Heart left ventricle (tissue), 16 donors: ENCODE measurements at regions not wholly inside any gene's neighbourhood (a gene's known extent, or its start where the extent isn't known, plus 50 kb on each side); places are given as distances from the start of the nearest gene placed in this dataset.
A peak's percentile ranks its signal among the peaks of the same experiment; 100 is the strongest.

Experiments used
- ATAC-seq, 4 donors: fragments of 200-7000 bp; cut with Tn5 transposase; one replicate each; pipeline ENCODE4 v1.9.1; 2020 to 2022; ENCODE audit warnings: moderate library complexity in 4 of 4, mild to moderate bottlenecking in 3 of 4, moderate number of reproducible peaks in 1 of 4
- DNase-seq, 5 donors: peaks; one replicate each; pipeline ENCODE4 v3.0.0-alpha.2; 2020
- H3K27ac ChIP-seq, 12 donors: fragments of 200-600 bp; sonication (generic) in 4 of 12; one replicate each; pipeline versions ENCODE4 v1.5.0 to v1.8.0; 2016 to 2022; ENCODE audit warnings: mild to moderate bottlenecking in 2 of 12
- H3K27me3 ChIP-seq, 9 donors: fragments of 200-600 bp; sonication (generic) in 2 of 9; one replicate each; pipeline versions ENCODE4 v1.5.1 to v1.8.0; 2016 to 2022; ENCODE audit warnings: mild to moderate bottlenecking in 3 of 9
- H3K36me3 ChIP-seq, 9 donors: fragments of 200-600 bp; sonication (generic) in 2 of 9; one replicate each; pipeline versions ENCODE4 v1.5.0 to v1.8.0; 2018 to 2022; ENCODE audit warnings: mild to moderate bottlenecking in 2 of 9
- H3K4me1 ChIP-seq, 12 donors: fragments of 200-600 bp; sonication (generic) in 4 of 12; one replicate each; pipeline versions ENCODE4 v1.5.0 to v1.8.0; 2016 to 2022; ENCODE audit warnings: mild to moderate bottlenecking in 3 of 12
- H3K4me3 ChIP-seq, 12 donors: fragments of 200-600 bp; sonication (generic) in 4 of 12; one replicate each; pipeline versions ENCODE4 v1.5.0 to v1.8.0; 2017 to 2022; ENCODE audit warnings: mild to moderate bottlenecking in 9 of 12, moderate library complexity in 4 of 12
- H3K9me3 ChIP-seq, 12 donors: fragments of 200-600 bp; sonication (generic) in 4 of 12; one replicate each; pipeline versions ENCODE4 v1.5.0 to v1.8.0; 2016 to 2022; ENCODE audit warnings: mild to moderate bottlenecking in 1 of 12
- CTCF ChIP-seq, 12 donors: fragments of 200-600 bp; sonication (generic) in 4 of 12; IDR thresholded peaks; one replicate each; pipeline versions ENCODE4 v1.5.0 to v1.8.0; 2018 to 2022; ENCODE audit warnings: antibody characterized with exemption in 12 of 12, mild to moderate bottlenecking in 5 of 12
- POLR2A ChIP-seq, 2 donors: fragments of 450-650 bp; IDR thresholded peaks; one replicate each; pipeline ENCODE4 v1.6.1; 2017; ENCODE audit warnings: antibody characterized with exemption in 2 of 2, mild to moderate bottlenecking in 2 of 2, moderate library complexity in 2 of 2
- WGBS, 4 donors: extraction: QIAGEN DNeasy Blood & Tissue Kit in 2 of 4; methylation state at CpG; one replicate each; pipeline versions ENCODE4 v1.1.5 to v1.1.7; 2013 to 2018; 5-methylcytosine and 5-hydroxymethylcytosine counted together
- intact Hi-C, 10 donors: fragments of 100-400 bp; cut with DNase I; formaldehyde crosslinking; loops; one replicate each; pipeline versions ENCODE4 v1.11.1 to v1.14.2; 2022
- donor health status: ischemic (EF 13 %, LVEDD 7.1; RV severe dilation, severe dysfunction).
- donor health status: healthy with polysubstance abuse.
- donor health status: DM: no; HTN: yes; CAD: no.
- donor health status: DM: no; HTN: no; CAD: no.
- donor health status: ischemic (EF 25% LVEDD 6.9; RV normal size, moderate dysfunction).
- donor health status: ischemic (EF 25% LVEDD 5.7; RV mildly dilated, moderate dysfunction).
- donor health status: healthy.
- donor health status: DM: yes; HTN: yes; CAD: no.
- donor health status: ischemic (EF 35%, LVEDD 5.7; RV mildly dilated, moderate dysfunction).
- donor health status: nonischemic (EF 11% LVEDD 7.7; RV severe dilation, severe dysfunction).
- donor health status: DM: yes; HTN: yes; CAD: no.
- donor health status: PGD.
- donor health status: ischemic (EF 29% LVEDD 5.4; RV normal size, mild dysfunction).
- donor health status: nonischemic (EF 23%, LVEDD 6.1; RV moderate dilation, normal function).

- no peak overlapping the region for H3K27ac ChIP-seq
- H3K36me3 ChIP-seq, result no peaks in the 10 kb centered on the region
- H3K4me3 ChIP-seq, result no peak overlapping the region
- intact Hi-C loops, result loop anchor here in 1 of 10 donors (10.0 kb wide), 1 partner anchor 49 kb away; no protein-coding TSS in a partner anchor
- ATAC-seq (peak in 1 of 4 donors; percentile 41), DNase-seq (no peak)
- H3K9me3 ChIP-seq, result peaks cover 0 to 18% (median 0%) of the 10 kb centered on the region in 12 donors
- no peak for TF ChIP-seq CTCF (IDR thresholded peaks at IDR 0.05)
- no peak for TF ChIP-seq POLR2A (IDR thresholded peaks at IDR 0.05)
- no peaks in the 10 kb centered on the region for H3K4me1 ChIP-seq
- H3K27me3 ChIP-seq, result peaks cover 0 to 26% (median 0%) of the 10 kb centered on the region in 9 donors
- WGBS, 4 donors, result 35 to 39% (median 37%) methylated on average over 4 to 11 of the region's 11 CpGs
Observed at GRCh38 chr18:25726298-25726697, 364.1 kb downstream of the SS18 start.

GRCh38 chr18:25725501-25725900, 364.9 kb downstream of the SS18 start:
- ATAC-seq (no peak), DNase-seq (no peak)
- Histone ChIP-seq H3K27ac (no peak overlapping the region), H3K27me3 (peaks cover 0 to 19% (median 0%) of the 10 kb centered on the region in 9 donors), H3K4me1 (no peaks in the 10 kb centered on the region), H3K4me3 (no peak overlapping the region), H3K36me3 (no peaks in the 10 kb centered on the region), H3K9me3 (peaks cover 0 to 18% (median 0%) of the 10 kb centered on the region in 12 donors)
- intact Hi-C loops, result loop anchor here in 1 of 10 donors (10.0 kb wide), 1 partner anchor 49 kb away; no protein-coding TSS in a partner anchor
- 79 to 86% (median 84%) methylated on average over 2 of the region's 2 CpGs for WGBS, 4 donors
- TF ChIP-seq POLR2A (IDR thresholded peaks at IDR 0.05) (no peak), CTCF (IDR thresholded peaks at IDR 0.05) (no peak)

GRCh38 chr18:25724997-25725396, 365.4 kb downstream of the SS18 start:
- WGBS, 4 donors, result 77 to 88% (median 80%) methylated on average over 4 of the region's 4 CpGs
- intact Hi-C loops, result loop anchor here in 1 of 10 donors (10.0 kb wide), 1 partner anchor 50 kb away; no protein-coding TSS in a partner anchor
- Histone ChIP-seq H3K27me3 (peaks cover 0 to 19% (median 0%) of the 10 kb centered on the region in 9 donors), H3K9me3 (peaks cover 0 to 17% (median 0%) of the 10 kb centered on the region in 12 donors), H3K36me3 (no peaks in the 10 kb centered on the region), H3K4me1 (no peaks in the 10 kb centered on the region), H3K27ac (no peak overlapping the region), H3K4me3 (no peak overlapping the region)
- ATAC-seq (no peak), DNase-seq (no peak)
- TF ChIP-seq POLR2A (IDR thresholded peaks at IDR 0.05) (no peak), CTCF (IDR thresholded peaks at IDR 0.05) (no peak)

GRCh38 chr18:25724121-25724520, 366.3 kb downstream of the SS18 start:
- 91 to 97% (median 92%) methylated on average over 2 of the region's 2 CpGs for WGBS, 4 donors
- ATAC-seq, result no peak

More at GRCh38 chr18:25724121-25724520, 366.3 kb downstream of the SS18 start:
- intact Hi-C loops, result loop anchor here in 1 of 10 donors (10.0 kb wide), 1 partner anchor 51 kb away; no protein-coding TSS in a partner anchor
- TF ChIP-seq CTCF (IDR thresholded peaks at IDR 0.05), result no peak
- no peak for TF ChIP-seq POLR2A (IDR thresholded peaks at IDR 0.05)
- H3K27ac ChIP-seq, result no peak overlapping the region
- peaks cover 0 to 17% (median 0%) of the 10 kb centered on the region in 12 donors for H3K9me3 ChIP-seq
- H3K4me3 ChIP-seq, result no peak overlapping the region
- no peaks in the 10 kb centered on the region for H3K36me3 ChIP-seq
- no peaks in the 10 kb centered on the region for H3K4me1 ChIP-seq
- H3K27me3 ChIP-seq, result peaks cover 0 to 14% (median 0%) of the 10 kb centered on the region in 9 donors
- no peak for DNase-seq
